GM19238 (cell line): ENCODE measurements at regions not wholly inside any gene's neighbourhood (a gene's known extent, or its start where the extent isn't known, plus 50 kb on each side); places are given as distances from the start of the nearest gene placed in this dataset.
"Not testable (repeated sequence)": the region's sequence is repeated elsewhere in the genome, so short reads cannot be mapped to it uniquely, and the experiment has no call there.

Experiments
- DNase-seq: peaks from one replicate; pipeline ENCODE4 v3.0.0; 2011; ENCODE audit warnings: low spot score; ENCODE audit not compliant: insufficient read length

GRCh38 chr13:70324519-70324918 lies 216.3 kb upstream of the KLHL1 start:
- DNase-seq, result no peak

GRCh38 chr13:70311191-70311590 lies 202.9 kb upstream of the KLHL1 start:
- no peak for DNase-seq

GRCh38 chr13:70310396-70311119 lies 202.3 kb upstream of the KLHL1 start:
- no peak for DNase-seq

GRCh38 chr13:70297189-70297616 lies 189.0 kb upstream of the KLHL1 start:
- no peak for DNase-seq

- no peak for DNase-seq
Measured at GRCh38 chr13:70284371-70284770, 176.1 kb upstream of the KLHL1 start.

GRCh38 chr13:70275841-70276240 lies 167.6 kb upstream of the KLHL1 start:
- DNase-seq, result no peak

GRCh38 chr13:70255406-70255991 lies 147.2 kb upstream of the KLHL1 start:
- no peak for DNase-seq

- DNase-seq, result no peak
Measured at GRCh38 chr13:70253834-70254233, 145.6 kb upstream of the KLHL1 start.

GRCh38 chr13:70253411-70253810 lies 145.2 kb upstream of the KLHL1 start:
- DNase-seq, result no peak

GRCh38 chr13:70249332-70250064 lies 141.2 kb upstream of the KLHL1 start:
- no peak for DNase-seq

GRCh38 chr13:70237131-70237530 lies 128.9 kb upstream of the KLHL1 start:
- DNase-seq, result no peak

- DNase-seq, result no peak
Measured at GRCh38 chr13:70235565-70235964, 127.3 kb upstream of the KLHL1 start.

GRCh38 chr13:70223911-70224310 lies 115.7 kb upstream of the KLHL1 start:
- no peak for DNase-seq

- no peak for DNase-seq
Measured at GRCh38 chr13:70222926-70223325, 114.7 kb upstream of the KLHL1 start.

- no peak for DNase-seq
Measured at GRCh38 chr13:70218618-70219017, 110.4 kb upstream of the KLHL1 start.

- DNase-seq, result not testable (repeated sequence)
Measured at GRCh38 chr13:70208968-70209367, 100.7 kb upstream of the KLHL1 start.

- DNase-seq, result no peak
Measured at GRCh38 chr13:70206671-70207070, 98.4 kb upstream of the KLHL1 start.

- DNase-seq, result no peak
Measured at GRCh38 chr13:70203661-70204229, 95.5 kb upstream of the KLHL1 start.

GRCh38 chr13:70191034-70191433 lies 82.8 kb upstream of the KLHL1 start:
- DNase-seq, result no peak

GRCh38 chr13:70189981-70190380 lies 81.7 kb upstream of the KLHL1 start:
- no peak for DNase-seq

GRCh38 chr13:70188567-70188966 lies 80.3 kb upstream of the KLHL1 start:
- no peak for DNase-seq

- DNase-seq, result no peak
Measured at GRCh38 chr13:70183041-70183440, 74.8 kb upstream of the KLHL1 start.
